GM10266 (cell line): ENCODE measurements at regions not wholly inside any gene's neighbourhood (a gene's known extent, or its start where the extent isn't known, plus 50 kb on each side); places are given as distances from the start of the nearest gene placed in this dataset.

ENCODE experiments used
- DNase-seq: peaks from one replicate; pipeline ENCODE4 v3.0.0; 2012; ENCODE audit errors: extremely low spot score
- TF ChIP-seq, protein P1 (sequence below): IDR thresholded peaks from 2 replicates; pipeline ENCODE4 v1.5.1; 2012; ENCODE audit warnings: mild to moderate bottlenecking, low read depth; ENCODE audit not compliant: control insufficient read depth, insufficient read depth; ENCODE audit errors: missing control alignments

DNA sequence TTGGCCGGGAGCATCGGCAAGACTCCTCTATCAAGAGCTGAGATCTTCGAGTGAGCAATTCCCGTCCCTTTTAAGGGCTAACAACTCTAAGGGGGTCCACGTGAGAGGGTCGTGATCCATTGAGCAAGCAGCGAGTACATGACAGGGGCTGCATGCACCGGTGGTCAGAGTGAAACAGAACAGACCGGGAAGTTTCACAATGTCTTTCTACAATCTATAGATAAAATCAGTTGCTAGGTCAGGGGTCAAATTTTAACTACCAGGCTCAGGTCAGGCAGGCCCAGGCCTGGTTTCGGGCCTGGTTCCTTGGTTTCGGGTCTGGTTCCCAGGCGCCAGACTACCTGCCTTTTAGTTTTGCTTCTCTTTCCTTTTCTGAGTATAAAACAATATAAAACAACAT lies 160.1 kb downstream of the PTCHD1 start:
- DNase-seq: no peak
- TF ChIP-seq, protein P1, sequence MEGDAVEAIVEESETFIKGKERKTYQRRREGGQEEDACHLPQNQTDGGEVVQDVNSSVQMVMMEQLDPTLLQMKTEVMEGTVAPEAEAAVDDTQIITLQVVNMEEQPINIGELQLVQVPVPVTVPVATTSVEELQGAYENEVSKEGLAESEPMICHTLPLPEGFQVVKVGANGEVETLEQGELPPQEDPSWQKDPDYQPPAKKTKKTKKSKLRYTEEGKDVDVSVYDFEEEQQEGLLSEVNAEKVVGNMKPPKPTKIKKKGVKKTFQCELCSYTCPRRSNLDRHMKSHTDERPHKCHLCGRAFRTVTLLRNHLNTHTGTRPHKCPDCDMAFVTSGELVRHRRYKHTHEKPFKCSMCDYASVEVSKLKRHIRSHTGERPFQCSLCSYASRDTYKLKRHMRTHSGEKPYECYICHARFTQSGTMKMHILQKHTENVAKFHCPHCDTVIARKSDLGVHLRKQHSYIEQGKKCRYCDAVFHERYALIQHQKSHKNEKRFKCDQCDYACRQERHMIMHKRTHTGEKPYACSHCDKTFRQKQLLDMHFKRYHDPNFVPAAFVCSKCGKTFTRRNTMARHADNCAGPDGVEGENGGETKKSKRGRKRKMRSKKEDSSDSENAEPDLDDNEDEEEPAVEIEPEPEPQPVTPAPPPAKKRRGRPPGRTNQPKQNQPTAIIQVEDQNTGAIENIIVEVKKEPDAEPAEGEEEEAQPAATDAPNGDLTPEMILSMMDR: no peak

DNA sequence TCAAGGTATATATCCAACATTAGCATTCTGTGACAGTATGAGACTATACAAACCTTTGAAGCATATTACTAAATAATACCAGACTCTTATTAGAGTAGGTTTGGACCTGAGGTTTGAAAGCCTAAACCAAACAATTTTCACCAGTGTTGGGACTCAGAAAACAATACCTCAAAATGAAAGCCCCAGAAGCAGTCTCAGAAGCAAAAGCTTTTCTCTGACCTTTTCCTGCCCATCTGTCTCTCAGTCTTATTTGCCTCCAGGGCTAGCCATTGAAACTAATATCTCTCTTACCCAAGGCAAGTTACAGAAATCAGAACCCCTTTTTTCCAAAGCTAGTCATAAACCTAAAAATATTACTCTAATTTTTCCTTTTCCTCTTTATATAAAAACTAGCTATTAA lies 163.3 kb downstream of the PTCHD1 start:
- DNase-seq: no peak
- TF ChIP-seq, protein P1: no peak

DNA sequence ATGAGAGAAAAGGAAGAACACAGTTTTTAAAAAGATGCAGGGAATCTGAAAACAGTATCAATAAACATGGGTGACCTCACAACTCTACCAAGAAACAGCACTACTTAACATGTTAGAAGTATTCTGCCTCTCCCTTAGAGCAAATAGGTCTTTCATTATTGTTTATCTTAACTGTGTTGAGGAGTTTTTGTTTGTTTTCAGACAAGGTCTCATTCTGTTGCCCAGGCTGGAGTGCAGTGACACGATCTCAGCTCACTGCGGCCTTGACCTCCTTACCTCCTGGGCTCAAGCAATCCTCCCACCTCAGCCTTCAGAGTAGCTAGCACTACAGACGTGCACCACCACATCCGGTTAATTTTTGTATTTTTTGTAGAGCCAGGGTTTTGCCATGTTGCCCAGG lies 165.3 kb upstream of the PRDX4 start:
- TF ChIP-seq, protein P1: no peak

GRCh38 chrX:23503835-23504539 lies 163.3 kb upstream of the PRDX4 start:
- TF ChIP-seq, protein P1: no peak
- no peak for DNase-seq

More for the DNA sequence above, 165.3 kb upstream of the PRDX4 start:
- no peak for DNase-seq

- no peak for DNase-seq
- TF ChIP-seq, protein P1: no peak
These were observed 162.8 kb upstream of the PRDX4 start for GRCh38 chrX:23504540-23504884.

- no peak for DNase-seq
- TF ChIP-seq, protein P1: no peak
These were observed 162.4 kb upstream of the PRDX4 start for GRCh38 chrX:23504895-23505294.

DNA sequence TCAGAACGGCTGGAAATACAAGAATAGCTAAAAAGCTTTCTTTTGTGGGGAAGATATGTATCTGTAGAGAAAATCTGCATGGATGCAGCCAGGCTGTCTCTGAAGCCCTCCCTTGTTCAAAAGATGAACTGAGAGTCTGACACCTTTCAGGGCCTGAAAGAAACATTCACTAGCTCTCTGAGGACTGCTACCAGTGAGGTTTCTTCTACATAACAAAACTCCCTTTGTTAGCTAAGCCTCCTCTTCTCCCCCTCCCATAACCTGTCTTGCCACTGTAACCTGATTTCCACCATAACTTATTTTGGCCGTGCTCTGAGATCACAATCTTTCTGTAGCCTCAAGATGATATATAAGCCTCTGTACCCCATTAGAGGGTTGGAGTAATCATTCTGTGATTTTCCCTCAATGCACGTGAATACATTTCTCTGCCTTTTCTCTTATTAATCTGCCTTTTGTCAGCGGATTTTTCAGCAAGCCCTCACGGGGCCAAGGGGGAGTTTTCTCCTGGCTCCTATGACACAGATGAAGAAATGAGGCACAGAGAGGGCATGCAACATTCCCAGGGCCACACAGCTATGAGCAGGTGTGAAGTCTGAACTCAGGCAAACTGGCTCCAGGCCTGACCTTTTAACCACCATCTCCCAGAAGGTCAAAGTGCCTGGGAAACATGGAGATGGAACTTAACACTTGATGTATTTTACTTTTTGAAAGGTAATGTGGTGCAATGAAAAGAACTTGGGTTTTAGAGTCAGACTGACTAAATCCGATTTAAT lies 161.6 kb upstream of the PRDX4 start:
- no peak for DNase-seq
- TF ChIP-seq, protein P1: no peak
